PFSK-1 (cell line): ENCODE measurements at regions not wholly inside any gene's neighbourhood (a gene's known extent, or its start where the extent isn't known, plus 50 kb on each side); places are given as distances from the start of the nearest gene placed in this dataset.

Experiments used
- FOXP2 ChIP-seq: optimal IDR thresholded peaks from 2 replicates; pipeline ENCODE3; 2011; ENCODE audit warnings: borderline replicate concordance, control low read depth, inconsistent platforms; ENCODE audit not compliant: insufficient read depth; ENCODE audit errors: extremely low read length, extremely low read depth
- POLR2AphosphoS5 ChIP-seq: IDR thresholded peaks from 2 replicates; pipeline ENCODE4 v1.6.1; 2012; ENCODE audit warnings: low read depth, mild to moderate bottlenecking, control low read depth, low read length, moderate library complexity
- REST ChIP-seq, 2 experiments: IDR thresholded peaks; 2 replicates each; pipeline versions ENCODE4 v1.6.1 to v1.8.0; 2011 to 2012; ENCODE audit warnings: low read depth in 2 of 2, low read length in 2 of 2, control low read depth in 1 of 2, inconsistent platforms in 1 of 2, mild to moderate bottlenecking in 1 of 2, moderate library complexity in 1 of 2; ENCODE audit not compliant: insufficient read depth in 1 of 2
- SIN3A ChIP-seq: IDR thresholded peaks from 2 replicates; pipeline ENCODE4 v1.6.1; 2012; ENCODE audit warnings: mild to moderate bottlenecking, low read length, moderate library complexity, borderline replicate concordance; ENCODE audit not compliant: insufficient read depth
- TAF1 ChIP-seq: IDR thresholded peaks from 2 replicates; pipeline ENCODE4 v1.6.1; 2012; ENCODE audit warnings: low read length, control low read depth, borderline replicate concordance; ENCODE audit not compliant: insufficient read depth

GRCh38 chr3:168533600-168533999, 437.9 kb upstream of the GOLIM4 start:
- TF ChIP-seq TAF1, result no peak
- TF ChIP-seq SIN3A, result no peak
- no peak for TF ChIP-seq REST (IDR thresholded peaks at IDR 0.05; ENCODE audit: insufficient read depth in 1 of 2, low read depth in 2 of 2, low read length in 2 of 2)
- TF ChIP-seq FOXP2, result no peak
- no peak for TF ChIP-seq POLR2AphosphoS5

- no peak for TF ChIP-seq SIN3A
- no peak for TF ChIP-seq REST (IDR thresholded peaks at IDR 0.05; ENCODE audit: insufficient read depth in 1 of 2, low read depth in 2 of 2, low read length in 2 of 2)
- no peak for TF ChIP-seq FOXP2
- TF ChIP-seq TAF1, result no peak
- TF ChIP-seq POLR2AphosphoS5, result no peak
Observed at GRCh38 chr3:168532135-168532534, 436.4 kb upstream of the GOLIM4 start.

GRCh38 chr3:168531116-168531515, 435.4 kb upstream of the GOLIM4 start:
- no peak for TF ChIP-seq POLR2AphosphoS5
- no peak for TF ChIP-seq REST (IDR thresholded peaks at IDR 0.05; ENCODE audit: insufficient read depth in 1 of 2, low read depth in 2 of 2, low read length in 2 of 2)
- TF ChIP-seq FOXP2, result no peak
- no peak for TF ChIP-seq SIN3A
- no peak for TF ChIP-seq TAF1

- TF ChIP-seq SIN3A, result no peak
- TF ChIP-seq FOXP2, result no peak
- TF ChIP-seq REST (IDR thresholded peaks at IDR 0.05; ENCODE audit: insufficient read depth in 1 of 2, low read depth in 2 of 2, low read length in 2 of 2), result no peak
- TF ChIP-seq POLR2AphosphoS5, result no peak
- no peak for TF ChIP-seq TAF1
Observed at GRCh38 chr3:168524129-168524528, 428.4 kb upstream of the GOLIM4 start.
